ENCODE measurements at regions not wholly inside any gene's neighbourhood (a gene's known extent, or its start where the extent isn't known, plus 50 kb on each side); places are given as distances from the start of the nearest gene placed in this dataset.

DNA sequence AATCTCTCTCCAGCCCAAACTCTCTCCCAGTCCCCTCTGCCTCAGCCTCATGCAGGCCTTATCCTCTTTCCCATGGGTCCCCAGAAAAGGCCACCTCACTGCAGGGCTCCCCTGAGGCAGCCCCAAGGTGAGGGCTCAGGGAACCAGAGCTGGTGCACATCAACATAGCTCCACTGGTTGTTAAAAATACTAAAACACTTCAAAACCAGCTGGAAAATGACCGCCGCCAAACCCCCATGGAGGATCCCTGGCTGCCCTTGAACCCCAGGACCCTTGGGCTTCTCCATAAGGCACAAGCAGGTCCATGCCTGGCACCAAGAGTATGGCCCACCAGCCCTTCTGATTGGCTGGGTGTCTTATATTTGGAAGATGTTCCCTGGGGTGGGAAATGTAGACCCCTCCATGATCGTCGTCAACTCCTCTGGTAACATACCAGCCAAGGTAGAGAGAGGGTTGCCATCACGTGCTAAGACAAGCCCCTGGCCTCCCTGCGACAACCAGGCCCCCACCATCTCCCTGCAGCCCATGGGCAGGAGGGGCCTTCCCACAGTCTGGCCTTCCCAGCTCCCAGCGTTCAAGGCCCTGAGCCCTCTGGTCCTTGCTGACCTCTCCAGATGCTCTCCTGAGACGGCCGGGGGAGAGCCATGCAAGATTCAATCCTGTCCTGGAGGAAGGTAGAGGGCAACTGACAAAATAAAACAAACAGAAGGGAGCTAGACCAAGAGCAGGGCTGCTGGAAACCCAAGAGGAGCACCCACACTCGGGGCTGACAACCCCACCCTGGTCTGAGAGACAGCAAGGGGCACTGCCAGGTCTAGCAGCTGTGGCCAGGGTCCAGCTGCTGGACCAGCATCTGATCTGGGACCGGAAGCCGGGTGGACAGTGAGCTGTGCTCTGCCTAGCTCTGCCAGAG, 132.1 kb upstream of the PRR20G start:
- Mint-ChIP-seq H3K4me1 (ENCODE audit: low read depth, unreplicated experiment) (peaks cover 11% of the 10 kb centered on the region), H3K9me3 (ENCODE audit: unreplicated experiment) (no peaks in the 10 kb centered on the region), H3K27ac (ENCODE audit: unreplicated experiment) (no peak overlapping the region), H3K27me3 (ENCODE audit: unreplicated experiment) (peaks cover 2% of the 10 kb centered on the region), H3K4me3 (ENCODE audit: unreplicated experiment) (no peak overlapping the region), H3K36me3 (ENCODE audit: unreplicated experiment) (no peaks in the 10 kb centered on the region)
- no peak for DNase-seq
- TF ChIP-seq, protein P1, sequence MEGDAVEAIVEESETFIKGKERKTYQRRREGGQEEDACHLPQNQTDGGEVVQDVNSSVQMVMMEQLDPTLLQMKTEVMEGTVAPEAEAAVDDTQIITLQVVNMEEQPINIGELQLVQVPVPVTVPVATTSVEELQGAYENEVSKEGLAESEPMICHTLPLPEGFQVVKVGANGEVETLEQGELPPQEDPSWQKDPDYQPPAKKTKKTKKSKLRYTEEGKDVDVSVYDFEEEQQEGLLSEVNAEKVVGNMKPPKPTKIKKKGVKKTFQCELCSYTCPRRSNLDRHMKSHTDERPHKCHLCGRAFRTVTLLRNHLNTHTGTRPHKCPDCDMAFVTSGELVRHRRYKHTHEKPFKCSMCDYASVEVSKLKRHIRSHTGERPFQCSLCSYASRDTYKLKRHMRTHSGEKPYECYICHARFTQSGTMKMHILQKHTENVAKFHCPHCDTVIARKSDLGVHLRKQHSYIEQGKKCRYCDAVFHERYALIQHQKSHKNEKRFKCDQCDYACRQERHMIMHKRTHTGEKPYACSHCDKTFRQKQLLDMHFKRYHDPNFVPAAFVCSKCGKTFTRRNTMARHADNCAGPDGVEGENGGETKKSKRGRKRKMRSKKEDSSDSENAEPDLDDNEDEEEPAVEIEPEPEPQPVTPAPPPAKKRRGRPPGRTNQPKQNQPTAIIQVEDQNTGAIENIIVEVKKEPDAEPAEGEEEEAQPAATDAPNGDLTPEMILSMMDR (IDR thresholded peaks at IDR 0.05; ENCODE audit: partially characterized antibody, unreplicated experiment): no peak

GRCh38 chr3:127419182-127419581, 131.3 kb upstream of the PRR20G start:
- H3K4me1 Mint-ChIP-seq (ENCODE audit: low read depth, unreplicated experiment): peaks cover 11% of the 10 kb centered on the region
- peaks cover 2% of the 10 kb centered on the region for H3K27me3 Mint-ChIP-seq (ENCODE audit: unreplicated experiment)
- H3K9me3 Mint-ChIP-seq (ENCODE audit: unreplicated experiment): no peaks in the 10 kb centered on the region
- DNase-seq: no peak
- H3K27ac Mint-ChIP-seq (ENCODE audit: unreplicated experiment): no peak overlapping the region
- H3K4me3 Mint-ChIP-seq (ENCODE audit: unreplicated experiment): no peak overlapping the region
- TF ChIP-seq, protein P1 (IDR thresholded peaks at IDR 0.05; ENCODE audit: partially characterized antibody, unreplicated experiment): no peak
- no peaks in the 10 kb centered on the region for H3K36me3 Mint-ChIP-seq (ENCODE audit: unreplicated experiment)

GRCh38 chr3:127418560-127419147, 130.8 kb upstream of the PRR20G start:
- Mint-ChIP-seq H3K4me1 (ENCODE audit: low read depth, unreplicated experiment) (peaks cover 10% of the 10 kb centered on the region), H3K27me3 (ENCODE audit: unreplicated experiment) (peaks cover 2% of the 10 kb centered on the region), H3K9me3 (ENCODE audit: unreplicated experiment) (no peaks in the 10 kb centered on the region), H3K4me3 (ENCODE audit: unreplicated experiment) (no peak overlapping the region), H3K27ac (ENCODE audit: unreplicated experiment) (no peak overlapping the region), H3K36me3 (ENCODE audit: unreplicated experiment) (no peaks in the 10 kb centered on the region)
- TF ChIP-seq, protein P1 (IDR thresholded peaks at IDR 0.05; ENCODE audit: partially characterized antibody, unreplicated experiment): no peak
- DNase-seq: no peak

GRCh38 chr3:127417709-127418559, 130.1 kb upstream of the PRR20G start:
- H3K4me1 Mint-ChIP-seq (ENCODE audit: low read depth, unreplicated experiment): peaks cover 10% of the 10 kb centered on the region
- H3K27ac Mint-ChIP-seq (ENCODE audit: unreplicated experiment): no peak overlapping the region

More at GRCh38 chr3:127417709-127418559, 130.1 kb upstream of the PRR20G start:
- peaks cover 4% of the 10 kb centered on the region for H3K27me3 Mint-ChIP-seq (ENCODE audit: unreplicated experiment)
- H3K9me3 Mint-ChIP-seq (ENCODE audit: unreplicated experiment): no peaks in the 10 kb centered on the region
- no peaks in the 10 kb centered on the region for H3K36me3 Mint-ChIP-seq (ENCODE audit: unreplicated experiment)
- TF ChIP-seq, protein P1 (IDR thresholded peaks at IDR 0.05; ENCODE audit: partially characterized antibody, unreplicated experiment): no peak
- no peak overlapping the region for H3K4me3 Mint-ChIP-seq (ENCODE audit: unreplicated experiment)
- DNase-seq: no peak
